Tongue (tissue), 1 donor: ENCODE measurements at regions not wholly inside any gene's neighbourhood (a gene's known extent, or its start where the extent isn't known, plus 50 kb on each side); places are given as distances from the start of the nearest gene placed in this dataset.
"Not testable (repeated sequence)": the region's sequence is repeated elsewhere in the genome, so short reads cannot be mapped to it uniquely, and the experiment has no call there.

Source experiments
- DNase-seq: peaks from one replicate; pipeline ENCODE4 v3.0.0-alpha.2; 2015

GRCh38 chr12:43252585-43252984, 299.4 kb downstream of the ADAMTS20 start:
- DNase-seq, result no peak

- DNase-seq, result no peak
These were observed 306.1 kb downstream of the ADAMTS20 start for GRCh38 chr12:43245947-43246346.

DNA sequence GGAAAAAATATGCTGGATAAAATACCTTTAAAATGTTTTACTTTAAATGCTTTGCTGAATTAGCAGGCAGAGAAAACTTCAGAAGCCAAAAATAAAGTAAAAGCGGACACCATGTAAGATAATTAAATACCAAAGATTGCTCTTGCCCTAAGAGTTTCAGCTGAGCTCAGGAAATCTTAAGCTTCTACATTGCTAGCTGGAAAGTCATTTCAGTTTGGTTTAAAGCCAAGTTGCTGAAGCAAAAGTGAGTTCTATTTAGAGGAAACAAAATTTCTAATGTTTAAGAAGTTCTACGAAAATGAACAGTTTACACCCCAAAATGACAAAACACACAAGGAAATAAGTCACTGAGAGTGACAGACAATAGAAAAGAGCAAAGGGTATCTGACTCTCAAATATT, 310.0 kb downstream of the ADAMTS20 start:
- no peak for DNase-seq

GRCh38 chr12:43238281-43238680, 313.7 kb downstream of the ADAMTS20 start:
- DNase-seq, result no peak

DNA sequence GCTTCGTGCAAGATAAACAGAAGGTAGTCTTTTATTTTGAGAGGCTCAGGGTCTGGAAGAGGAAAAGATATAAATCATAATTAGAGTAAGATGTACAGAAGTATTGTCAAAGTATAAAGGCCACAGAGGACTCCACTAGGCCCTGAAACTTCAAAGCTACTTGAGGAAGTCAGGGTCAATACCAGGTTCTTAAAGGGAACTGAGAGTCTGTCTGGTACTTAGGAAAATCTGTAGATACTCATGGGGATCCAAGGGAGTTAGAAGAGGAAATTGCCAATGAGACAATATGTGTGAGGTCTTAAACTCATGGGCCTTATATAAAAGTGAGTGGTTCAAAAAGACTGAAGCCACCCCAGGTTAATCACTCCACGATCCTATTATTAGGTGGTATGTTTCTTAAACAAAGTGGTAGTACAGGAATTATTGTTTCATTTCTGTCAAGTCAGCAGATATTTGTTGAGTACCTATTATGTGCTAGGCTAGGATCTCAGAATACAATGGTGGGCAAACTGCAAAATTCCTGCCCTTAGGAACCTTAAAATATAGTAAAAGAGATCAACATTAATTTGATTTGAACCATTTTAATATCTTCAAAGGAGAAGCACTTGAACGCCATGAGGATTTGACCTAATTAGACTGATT, 314.6 kb downstream of the ADAMTS20 start:
- DNase-seq, result no peak

- DNase-seq, result no peak
These were observed 316.3 kb downstream of the ADAMTS20 start for GRCh38 chr12:43235721-43236120.

DNA sequence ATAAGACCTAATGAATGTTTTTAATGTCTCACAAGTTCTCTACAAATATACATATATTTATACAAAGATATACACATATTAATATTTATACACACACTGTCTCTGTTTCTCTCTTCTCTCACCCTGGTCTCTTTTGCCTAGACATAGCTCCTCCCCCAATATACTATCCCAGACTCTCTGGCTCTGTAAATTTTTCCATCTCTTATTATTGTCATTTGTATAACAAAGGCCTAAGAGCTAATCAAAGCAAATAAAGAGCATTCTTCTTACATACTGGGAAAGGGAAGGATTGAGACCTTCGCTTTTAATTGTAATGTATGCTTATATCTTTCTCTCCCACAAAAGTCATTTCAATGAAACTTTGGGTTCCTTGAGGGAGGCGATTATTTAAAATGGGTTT, 318.1 kb downstream of the ADAMTS20 start:
- no peak for DNase-seq

- no peak for DNase-seq
These were observed 325.9 kb downstream of the ADAMTS20 start for GRCh38 chr12:43226151-43226550.

- not testable (repeated sequence) for DNase-seq
These were observed 327.7 kb downstream of the ADAMTS20 start for GRCh38 chr12:43224190-43224805.

- DNase-seq, result no peak
These were observed 329.2 kb downstream of the ADAMTS20 start for GRCh38 chr12:43222796-43223195.

GRCh38 chr12:43221216-43221615, 330.8 kb downstream of the ADAMTS20 start:
- DNase-seq, result no peak

- DNase-seq, result no peak
These were observed 335.5 kb downstream of the ADAMTS20 start for GRCh38 chr12:43216490-43216889.

GRCh38 chr12:43214166-43214565, 337.8 kb downstream of the ADAMTS20 start:
- DNase-seq, result peak; percentile 61

GRCh38 chr12:43213608-43214007, 338.4 kb downstream of the ADAMTS20 start:
- DNase-seq, result no peak

- DNase-seq, result no peak
These were observed 341.4 kb downstream of the ADAMTS20 start for GRCh38 chr12:43210485-43211192.

- no peak for DNase-seq
These were observed 343.4 kb downstream of the ADAMTS20 start for GRCh38 chr12:43208627-43209026.

- no peak for DNase-seq
These were observed 343.8 kb downstream of the ADAMTS20 start for GRCh38 chr12:43208221-43208620.

- no peak for DNase-seq
These were observed 345.6 kb downstream of the ADAMTS20 start for GRCh38 chr12:43206396-43206795.

DNA sequence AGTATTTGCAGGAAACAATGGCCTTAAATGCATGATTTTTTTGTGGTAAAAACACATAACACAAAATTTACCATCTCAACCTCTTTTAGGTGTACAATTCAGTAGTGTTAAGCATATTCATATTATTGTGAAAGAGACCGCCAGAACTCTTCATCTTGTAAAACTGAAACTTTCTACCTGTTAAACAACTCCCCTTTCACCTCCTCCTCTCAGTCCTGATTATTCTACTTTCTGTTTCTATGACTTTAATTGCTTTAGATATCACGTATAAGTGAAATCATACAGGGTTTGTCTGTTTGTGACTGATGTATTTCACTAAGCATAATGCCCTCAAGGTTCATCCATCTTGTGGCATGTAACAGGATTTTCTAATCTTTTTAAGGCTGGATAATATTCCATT, 353.4 kb downstream of the ADAMTS20 start:
- no peak for DNase-seq

DNA sequence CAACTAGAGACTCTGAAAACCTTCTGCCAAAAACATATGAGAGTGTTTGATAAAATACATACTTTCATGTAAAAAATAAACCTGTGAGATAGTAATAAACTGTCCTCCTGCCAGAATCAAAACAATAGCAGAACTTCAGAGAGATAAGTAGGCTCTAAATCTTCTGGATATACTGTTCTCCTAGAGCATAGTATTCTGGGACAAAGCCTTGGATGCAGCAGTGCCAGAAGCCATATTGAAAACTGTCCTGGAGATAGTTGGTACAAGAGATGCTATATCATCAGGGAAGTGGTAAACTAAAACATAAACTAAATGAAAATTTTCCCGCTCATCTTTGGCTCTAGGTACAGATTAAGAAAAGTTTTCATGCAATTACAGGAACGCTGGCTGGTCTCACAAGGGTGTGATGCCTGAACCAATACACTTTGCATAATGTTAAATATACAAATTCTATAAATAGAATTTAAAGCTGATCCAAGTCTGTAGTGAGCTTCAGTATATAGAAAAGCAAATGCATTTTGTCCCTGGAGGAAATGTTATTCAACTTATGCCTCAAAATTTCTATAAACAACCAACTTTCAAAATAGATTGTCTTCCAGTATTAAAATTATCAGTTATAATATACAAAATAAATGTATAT, 355.6 kb downstream of the ADAMTS20 start:
- DNase-seq, result no peak

- DNase-seq, result not testable (repeated sequence)
These were observed 358.9 kb downstream of the ADAMTS20 start for GRCh38 chr12:43193096-43193495.

- not testable (repeated sequence) for DNase-seq
These were observed 359.6 kb downstream of the ADAMTS20 start for GRCh38 chr12:43192442-43192841.

- DNase-seq, result no peak
These were observed 371.8 kb downstream of the ADAMTS20 start for GRCh38 chr12:43180242-43180641.
